ENCODE measurements at regions not wholly inside any gene's neighbourhood (a gene's known extent, or its start where the extent isn't known, plus 50 kb on each side); places are given as distances from the start of the nearest gene placed in this dataset.

DNA sequence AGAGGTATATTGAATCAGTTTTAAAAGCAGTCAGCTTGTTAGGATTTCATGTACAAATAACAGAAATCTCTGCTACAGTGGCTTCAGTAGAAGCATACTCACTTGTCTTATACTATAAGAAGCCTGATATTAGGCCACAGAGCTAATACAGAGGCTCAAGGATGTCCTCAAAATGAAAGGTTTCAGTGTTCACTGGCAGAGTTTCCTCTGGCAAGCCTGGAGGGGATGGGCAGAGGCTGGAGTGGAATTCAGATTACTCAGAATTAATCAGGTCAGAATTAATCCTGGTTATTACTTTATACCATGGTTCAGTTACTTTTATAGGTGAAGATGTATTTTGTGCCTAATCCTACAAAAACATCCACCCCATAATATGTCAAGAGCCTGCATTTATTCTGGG, 520.5 kb downstream of the USP25 start:
- DNase-seq (ENCODE audit: low read depth), result no peak
- H3K4me3 ChIP-seq (ENCODE audit: low read length), result no peak overlapping the region
- TF ChIP-seq, protein P1, sequence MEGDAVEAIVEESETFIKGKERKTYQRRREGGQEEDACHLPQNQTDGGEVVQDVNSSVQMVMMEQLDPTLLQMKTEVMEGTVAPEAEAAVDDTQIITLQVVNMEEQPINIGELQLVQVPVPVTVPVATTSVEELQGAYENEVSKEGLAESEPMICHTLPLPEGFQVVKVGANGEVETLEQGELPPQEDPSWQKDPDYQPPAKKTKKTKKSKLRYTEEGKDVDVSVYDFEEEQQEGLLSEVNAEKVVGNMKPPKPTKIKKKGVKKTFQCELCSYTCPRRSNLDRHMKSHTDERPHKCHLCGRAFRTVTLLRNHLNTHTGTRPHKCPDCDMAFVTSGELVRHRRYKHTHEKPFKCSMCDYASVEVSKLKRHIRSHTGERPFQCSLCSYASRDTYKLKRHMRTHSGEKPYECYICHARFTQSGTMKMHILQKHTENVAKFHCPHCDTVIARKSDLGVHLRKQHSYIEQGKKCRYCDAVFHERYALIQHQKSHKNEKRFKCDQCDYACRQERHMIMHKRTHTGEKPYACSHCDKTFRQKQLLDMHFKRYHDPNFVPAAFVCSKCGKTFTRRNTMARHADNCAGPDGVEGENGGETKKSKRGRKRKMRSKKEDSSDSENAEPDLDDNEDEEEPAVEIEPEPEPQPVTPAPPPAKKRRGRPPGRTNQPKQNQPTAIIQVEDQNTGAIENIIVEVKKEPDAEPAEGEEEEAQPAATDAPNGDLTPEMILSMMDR (conservative IDR thresholded peaks at IDR 0.05; ENCODE audit: low read length), result no peak

DNA sequence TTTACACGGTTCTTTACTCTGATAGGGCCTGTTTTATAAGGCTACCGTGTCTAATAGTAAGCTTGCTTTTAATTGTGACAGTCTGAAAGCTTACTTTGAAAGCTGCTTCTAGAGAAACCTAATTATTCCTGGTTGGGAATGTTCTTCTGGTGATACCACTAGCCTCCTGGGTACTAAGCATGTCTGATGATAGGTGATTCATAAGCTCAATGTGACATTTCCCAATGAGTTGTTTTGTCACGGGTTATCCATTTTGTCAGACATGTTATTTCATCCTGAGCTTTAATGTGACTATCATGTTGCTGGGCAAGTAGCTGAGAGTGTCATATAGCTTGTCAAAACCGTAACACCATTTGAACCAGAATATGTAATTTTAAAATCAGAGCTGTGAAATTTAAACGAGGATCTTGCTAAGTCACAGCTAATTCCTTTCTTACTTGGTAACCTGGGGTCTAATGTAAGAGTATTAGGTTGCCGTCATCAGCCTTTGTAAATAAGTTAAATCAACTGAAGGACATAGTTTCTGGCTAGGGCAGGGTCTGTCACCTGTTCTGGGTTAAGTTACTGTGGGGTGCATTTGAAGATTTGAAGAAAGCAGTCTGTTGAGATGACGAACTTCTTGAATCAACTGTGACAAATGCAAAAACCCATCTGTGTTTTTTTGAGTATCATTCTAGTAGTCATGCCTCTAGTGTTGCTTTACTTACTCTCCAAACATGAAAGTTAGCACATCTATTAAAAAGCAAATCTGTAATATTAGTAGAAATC, 529.2 kb downstream of the USP25 start:
- no peak for DNase-seq (ENCODE audit: low read depth)
- TF ChIP-seq, protein P1 (conservative IDR thresholded peaks at IDR 0.05; ENCODE audit: low read length), result no peak
- no peak overlapping the region for H3K4me3 ChIP-seq (ENCODE audit: low read length)

DNA sequence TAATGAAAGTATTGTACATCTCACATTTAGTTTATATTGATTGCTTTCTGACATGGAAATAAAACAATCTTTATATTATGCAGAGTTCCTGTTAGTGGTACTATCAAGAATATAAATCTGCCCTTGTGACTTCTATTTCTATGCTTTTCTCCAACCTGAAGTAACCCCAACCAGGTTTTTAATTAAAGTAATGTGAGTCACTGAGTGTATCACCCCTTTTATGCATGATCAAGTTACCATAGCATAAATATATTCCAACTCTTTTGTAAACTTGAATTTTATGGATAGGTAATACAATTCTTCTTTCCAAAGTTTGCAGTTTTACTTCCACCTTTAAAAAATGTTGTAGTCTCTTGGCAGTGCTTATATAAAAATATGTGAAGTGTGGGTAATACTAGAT, 532.3 kb downstream of the USP25 start:
- DNase-seq (ENCODE audit: low read depth), result no peak
- H3K4me3 ChIP-seq (ENCODE audit: low read length), result no peak overlapping the region
- TF ChIP-seq, protein P1 (conservative IDR thresholded peaks at IDR 0.05; ENCODE audit: low read length), result no peak

- DNase-seq (ENCODE audit: low read depth), result no peak
- peak overlapping the region; percentile 24 for H3K4me3 ChIP-seq (ENCODE audit: low read length)
- TF ChIP-seq, protein P1 (conservative IDR thresholded peaks at IDR 0.05; ENCODE audit: low read length), result no peak
Observed at GRCh38 chr21:16264319-16264718, 534.5 kb downstream of the USP25 start.

- H3K4me3 ChIP-seq (ENCODE audit: low read length), result no peak overlapping the region
- TF ChIP-seq, protein P1 (conservative IDR thresholded peaks at IDR 0.05; ENCODE audit: low read length), result no peak
- no peak for DNase-seq (ENCODE audit: low read depth)
Observed at GRCh38 chr21:16269476-16269875, 539.7 kb downstream of the USP25 start.

DNA sequence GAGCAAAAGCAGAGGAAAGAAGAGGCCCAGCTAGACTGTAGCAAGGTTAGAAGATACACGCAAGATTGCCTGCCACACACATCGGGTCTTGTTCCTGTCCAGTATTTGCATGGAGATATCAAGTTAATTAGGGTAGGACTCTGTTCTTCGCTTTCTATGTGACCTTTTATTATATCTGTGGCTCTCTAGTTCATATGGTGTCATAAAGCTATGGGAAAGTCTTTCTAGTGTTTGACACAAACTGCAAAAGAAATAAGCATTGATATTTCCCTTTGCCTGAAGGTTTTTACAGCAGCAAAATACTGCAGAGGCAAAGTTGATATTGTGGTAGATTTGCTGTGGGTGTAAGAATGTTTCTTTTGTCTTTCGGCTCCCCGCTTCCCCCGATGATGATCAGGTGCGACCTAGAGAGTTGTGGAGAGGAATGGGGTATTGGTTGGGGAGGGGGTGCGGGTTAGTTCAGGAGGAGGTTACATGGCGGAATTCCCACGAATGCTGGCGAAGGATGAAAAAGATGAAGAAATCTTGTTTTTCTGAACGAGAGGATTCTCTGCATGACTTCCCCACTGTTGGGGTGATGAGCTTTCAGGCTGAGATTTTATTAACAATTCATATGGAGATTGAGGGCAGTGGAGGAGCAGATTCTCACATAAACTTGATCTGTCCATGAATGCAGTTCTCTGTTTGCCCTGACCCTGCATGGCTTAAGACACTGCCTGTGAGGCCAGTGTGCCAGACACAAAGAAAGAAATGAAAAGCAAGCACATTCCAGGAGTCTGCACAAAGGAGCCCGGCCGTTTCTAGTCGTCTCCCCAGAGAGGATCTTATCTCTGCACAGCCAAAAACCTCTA, 550.2 kb downstream of the USP25 start:
- peak; percentile 44 for DNase-seq (ENCODE audit: low read depth)
- H3K4me3 ChIP-seq (ENCODE audit: low read length), result peak overlapping the region; percentile 40
- TF ChIP-seq, protein P1 (conservative IDR thresholded peaks at IDR 0.05; ENCODE audit: low read length), result no peak

Data from AG10803 (cell line).